ENCODE measurements at regions not wholly inside any gene's neighbourhood (a gene's known extent, or its start where the extent isn't known, plus 50 kb on each side); places are given as distances from the start of the nearest gene placed in this dataset.

DNA sequence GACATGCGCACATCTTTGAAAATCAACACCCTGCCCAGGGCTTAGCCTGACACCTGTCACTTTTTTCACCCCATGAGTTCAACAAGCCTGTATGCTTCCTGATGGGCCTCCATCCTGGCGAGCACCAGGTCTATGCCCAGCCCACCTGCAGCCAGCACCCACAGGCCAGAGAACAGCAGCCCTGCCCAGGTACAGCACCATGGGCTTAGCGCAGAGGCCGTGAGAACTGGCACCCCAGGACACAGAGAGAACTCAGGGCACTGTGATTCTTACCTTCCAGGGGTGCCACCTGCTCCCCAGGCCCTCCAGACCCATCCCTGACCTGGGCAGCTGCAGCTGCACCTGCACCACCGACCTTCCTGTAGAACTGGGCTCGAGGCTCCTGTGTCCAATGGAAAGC, 536.6 kb downstream of the TCERG1L start:
- CTCF ChIA-PET: no interaction called here
- intact Hi-C loops (cut with micrococcal nuclease; ENCODE audit: unreplicated experiment): no loop called here
- Histone ChIP-seq H3K4me1 (ENCODE audit: insufficient read depth, low read length, poor library complexity, severe bottlenecking) (no peaks in the 10 kb centered on the region), H3K9me3 (ENCODE audit: low read depth, low read length, poor library complexity, severe bottlenecking) (no peaks in the 10 kb centered on the region), H3K36me3 (ENCODE audit: insufficient read depth, low read length, poor library complexity, severe bottlenecking) (no peaks in the 10 kb centered on the region), H3K27me3 (replicated peaks; ENCODE audit: insufficient read depth, low read depth, low read length, poor library complexity) (no peaks in the 10 kb centered on the region), H3K27ac (ENCODE audit: low read depth, low read length, poor library complexity, severe bottlenecking) (no peak overlapping the region), H3K4me3 (ENCODE audit: low read depth, low read length, poor library complexity, severe bottlenecking) (no peak overlapping the region)
- BruUV-seq (replicated peaks): no TSS peak
- DNase-seq (ENCODE audit: low spot score): no peak
- no peak for TF ChIP-seq CTCF (conservative IDR thresholded peaks at IDR 0.05; ENCODE audit: low read depth, low read length)
- no peak for TF ChIP-seq EZH2 (IDR thresholded peaks at IDR 0.05; ENCODE audit: borderline replicate concordance, low read depth, low read length, poor library complexity, severe bottlenecking)
- POLR2A ChIA-PET (ENCODE audit: low non-redundant PET): no interaction called here

DNA sequence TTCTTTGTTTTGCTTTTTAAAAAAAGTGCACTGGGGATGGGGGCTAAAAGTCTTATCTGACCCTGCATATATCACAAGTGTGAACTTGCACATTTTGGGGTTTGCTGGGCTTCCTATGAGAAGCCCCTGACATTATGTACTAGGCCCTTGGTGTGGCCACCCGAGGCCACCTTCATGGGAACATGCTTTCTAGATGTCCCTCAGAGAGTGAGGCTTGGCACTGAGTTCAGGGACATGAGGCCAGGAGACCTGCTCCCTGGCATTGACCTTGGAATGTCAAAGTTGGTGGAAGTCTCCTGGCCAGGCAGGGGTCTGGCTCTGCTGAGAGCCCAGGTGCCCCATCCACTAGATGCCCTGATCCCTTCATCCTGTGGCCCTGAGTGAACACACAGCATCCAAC, 536.2 kb downstream of the TCERG1L start:
- Histone ChIP-seq H3K4me3 (ENCODE audit: low read depth, low read length, poor library complexity, severe bottlenecking) (no peak overlapping the region), H3K27me3 (replicated peaks; ENCODE audit: insufficient read depth, low read depth, low read length, poor library complexity) (no peaks in the 10 kb centered on the region), H3K27ac (ENCODE audit: low read depth, low read length, poor library complexity, severe bottlenecking) (no peak overlapping the region), H3K4me1 (ENCODE audit: insufficient read depth, low read length, poor library complexity, severe bottlenecking) (no peaks in the 10 kb centered on the region), H3K36me3 (ENCODE audit: insufficient read depth, low read length, poor library complexity, severe bottlenecking) (no peaks in the 10 kb centered on the region), H3K9me3 (ENCODE audit: low read depth, low read length, poor library complexity, severe bottlenecking) (no peaks in the 10 kb centered on the region)
- no peak for DNase-seq (ENCODE audit: low spot score)
- BruUV-seq (replicated peaks): no TSS peak
- TF ChIP-seq EZH2 (IDR thresholded peaks at IDR 0.05; ENCODE audit: borderline replicate concordance, low read depth, low read length, poor library complexity, severe bottlenecking) (no peak), CTCF (conservative IDR thresholded peaks at IDR 0.05; ENCODE audit: low read depth, low read length) (no peak)
- ChIA-PET POLR2A (ENCODE audit: low non-redundant PET) (no interaction called here), CTCF (no interaction called here)
- intact Hi-C loops (cut with micrococcal nuclease; ENCODE audit: unreplicated experiment): no loop called here

DNA sequence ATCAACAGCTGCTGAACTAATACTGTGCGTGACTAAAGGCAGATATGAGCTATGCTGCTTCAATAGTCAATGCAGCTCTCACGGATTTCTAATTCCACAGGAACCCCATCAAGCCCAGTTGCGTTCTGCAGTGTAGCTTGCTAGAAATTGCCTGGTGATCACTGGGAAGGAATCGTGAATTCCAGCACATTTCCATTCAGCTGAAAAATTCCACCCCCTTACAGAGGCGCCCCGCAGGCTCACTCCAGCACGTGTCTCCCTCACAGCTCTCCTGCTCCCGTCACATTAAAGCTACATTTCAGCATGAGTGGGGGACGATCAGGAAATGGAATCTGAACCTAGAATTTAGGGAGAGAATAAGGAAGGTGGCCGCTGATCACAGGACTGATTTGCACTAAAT, 534.8 kb downstream of the TCERG1L start:
- no peaks in the 10 kb centered on the region for H3K9me3 ChIP-seq (ENCODE audit: low read depth, low read length, poor library complexity, severe bottlenecking)
- no TSS peak for BruUV-seq (replicated peaks)
- no peaks in the 10 kb centered on the region for H3K27me3 ChIP-seq (replicated peaks; ENCODE audit: insufficient read depth, low read depth, low read length, poor library complexity)
- intact Hi-C loops (cut with micrococcal nuclease; ENCODE audit: unreplicated experiment): no loop called here
- H3K36me3 ChIP-seq (ENCODE audit: insufficient read depth, low read length, poor library complexity, severe bottlenecking): no peaks in the 10 kb centered on the region
- H3K4me1 ChIP-seq (ENCODE audit: insufficient read depth, low read length, poor library complexity, severe bottlenecking): no peaks in the 10 kb centered on the region
- no peak for DNase-seq (ENCODE audit: low spot score)
- H3K27ac ChIP-seq (ENCODE audit: low read depth, low read length, poor library complexity, severe bottlenecking): no peak overlapping the region
- TF ChIP-seq EZH2 (IDR thresholded peaks at IDR 0.05; ENCODE audit: borderline replicate concordance, low read depth, low read length, poor library complexity, severe bottlenecking): no peak
- no peak for TF ChIP-seq CTCF (conservative IDR thresholded peaks at IDR 0.05; ENCODE audit: low read depth, low read length)
- no peak overlapping the region for H3K4me3 ChIP-seq (ENCODE audit: low read depth, low read length, poor library complexity, severe bottlenecking)
- POLR2A ChIA-PET (ENCODE audit: low non-redundant PET): no interaction called here
- CTCF ChIA-PET: no interaction called here

Measured in A673 (cell line).